ENCODE measurements at regions not wholly inside any gene's neighbourhood (a gene's known extent, or its start where the extent isn't known, plus 50 kb on each side); places are given as distances from the start of the nearest gene placed in this dataset.

DNA sequence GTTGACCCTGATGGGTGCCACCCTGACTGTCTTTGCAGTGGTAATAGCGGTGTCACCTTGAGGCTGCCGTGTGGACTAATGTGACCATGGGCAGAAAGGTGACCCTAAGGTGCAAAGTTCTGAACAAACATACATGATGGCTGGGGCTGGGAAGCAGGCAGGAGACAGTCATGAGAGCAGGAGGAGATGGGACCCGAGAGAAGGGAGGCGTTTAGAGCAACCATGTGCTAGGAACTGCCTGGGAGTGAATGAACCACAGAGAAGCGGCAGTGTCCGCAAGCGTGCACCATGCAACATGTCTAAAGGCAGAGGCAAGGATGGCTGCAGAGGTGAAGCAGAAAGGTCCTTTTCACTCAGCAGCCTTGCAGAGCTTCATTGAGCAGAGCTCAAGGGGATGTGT lies 113.1 kb upstream of the GDF10 start:
- DNase-seq (ENCODE audit: low read depth in 2 of 3, low spot score in 1 of 3), result no peak

GRCh38 chr10:47187592-47187991 lies 112.4 kb upstream of the GDF10 start:
- DNase-seq (ENCODE audit: low read depth in 2 of 3, low spot score in 1 of 3), result no peak

- DNase-seq (ENCODE audit: low read depth in 2 of 3, low spot score in 1 of 3), result no peak
These were observed 111.8 kb upstream of the GDF10 start for GRCh38 chr10:47188156-47188555.

DNA sequence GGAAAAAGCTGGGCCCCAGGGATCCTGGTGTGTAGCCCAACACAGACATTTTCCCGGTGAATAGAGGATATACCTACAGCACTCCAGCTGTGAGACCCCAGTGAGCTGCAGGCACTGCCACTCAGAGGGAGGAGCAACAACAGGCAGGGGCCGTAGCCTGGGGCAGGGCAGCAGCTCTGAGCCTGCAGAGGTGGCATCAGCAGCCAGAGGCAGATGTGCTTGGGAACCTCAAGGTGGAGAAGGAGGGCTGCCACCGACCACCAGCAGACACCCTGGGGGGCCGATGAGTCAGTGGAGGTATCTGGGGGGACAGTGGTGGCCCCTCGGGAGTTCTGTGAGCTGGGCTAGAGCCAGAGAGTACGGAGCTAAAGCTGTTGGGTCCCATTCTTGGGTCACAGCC lies 110.2 kb upstream of the GDF10 start:
- DNase-seq (ENCODE audit: low read depth in 2 of 3, low spot score in 1 of 3), result no peak

- DNase-seq (ENCODE audit: low read depth in 2 of 3, low spot score in 1 of 3), result no peak
These were observed 109.7 kb upstream of the GDF10 start for GRCh38 chr10:47190301-47190700.

GRCh38 chr10:47190802-47191450 lies 109.1 kb upstream of the GDF10 start:
- no peak for DNase-seq (ENCODE audit: low read depth in 2 of 3, low spot score in 1 of 3)

DNA sequence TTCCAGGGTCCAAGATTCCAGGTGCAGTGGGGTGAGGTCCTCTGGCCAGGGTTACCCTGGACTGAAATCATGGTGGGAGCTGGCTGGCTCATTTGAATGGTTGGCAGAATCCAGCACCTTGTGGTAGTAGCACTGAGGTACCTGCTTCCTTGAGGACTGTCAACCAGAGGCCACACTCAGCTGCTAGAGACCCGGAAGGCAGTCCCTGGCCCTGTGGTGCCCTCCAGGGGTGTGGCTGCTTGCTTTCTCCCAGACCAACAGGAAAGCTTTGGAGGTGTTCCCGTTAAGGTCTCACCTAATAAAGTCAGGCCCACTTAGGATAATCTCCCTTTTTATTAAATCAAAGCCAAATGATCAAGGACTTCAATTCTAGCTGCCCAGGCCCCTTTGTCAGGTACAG lies 107.7 kb upstream of the GDF10 start:
- DNase-seq (ENCODE audit: low read depth in 2 of 3, low spot score in 1 of 3), result no peak

DNA sequence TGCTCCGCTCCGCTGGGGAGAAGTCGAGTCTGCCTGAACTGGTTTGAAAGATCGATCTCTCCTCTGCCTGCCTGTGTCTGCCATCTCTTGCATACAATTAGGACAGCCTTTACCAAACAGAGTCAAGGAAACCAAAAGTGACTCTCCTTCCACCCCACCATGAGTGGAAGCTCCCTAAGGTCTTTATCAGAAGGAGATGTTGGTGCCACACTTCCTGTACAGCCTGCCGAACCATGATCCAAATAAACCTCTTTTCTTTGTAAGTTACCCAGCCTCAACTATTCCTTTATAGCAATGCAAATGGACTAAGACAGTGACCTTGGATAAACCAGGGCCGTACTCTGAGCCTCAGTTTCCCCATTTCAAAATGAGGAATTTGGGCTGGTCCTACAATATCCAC lies 106.3 kb upstream of the GDF10 start:
- no peak for DNase-seq (ENCODE audit: low read depth in 2 of 3, low spot score in 1 of 3)

- DNase-seq (ENCODE audit: low read depth in 2 of 3, low spot score in 1 of 3), result peak in 2 of 3 donors; percentile 15 to 29
These were observed 104.6 kb upstream of the GDF10 start for GRCh38 chr10:47195274-47195885.

DNA sequence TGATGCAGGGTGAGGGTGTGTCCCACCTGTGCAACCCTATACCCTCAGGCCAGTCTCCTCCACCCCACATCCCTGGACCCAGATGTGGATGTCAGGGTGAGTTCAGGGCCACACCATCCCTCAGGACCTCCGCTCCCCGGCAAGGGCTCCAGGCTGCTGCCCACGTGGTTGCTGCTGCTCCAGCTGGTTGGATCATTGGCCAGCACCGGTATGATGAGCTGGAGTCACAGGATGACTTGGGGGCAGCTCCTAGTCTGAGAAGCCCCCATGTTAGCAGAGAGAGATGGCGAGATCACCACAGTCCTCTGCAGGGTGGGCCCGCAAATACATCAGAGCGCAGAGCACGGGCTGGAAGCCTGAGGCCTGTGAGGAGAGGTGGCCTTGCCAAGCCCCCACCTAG lies 103.3 kb upstream of the GDF10 start:
- DNase-seq (ENCODE audit: low read depth in 2 of 3, low spot score in 1 of 3), result no peak

GRCh38 chr10:47198221-47198620 lies 101.8 kb upstream of the GDF10 start:
- no peak for DNase-seq (ENCODE audit: low read depth in 2 of 3, low spot score in 1 of 3)

GRCh38 chr10:47205192-47205591 lies 94.8 kb upstream of the GDF10 start:
- DNase-seq (ENCODE audit: low read depth in 2 of 3, low spot score in 1 of 3), result no peak

GRCh38 chr10:47206449-47207280 lies 93.3 kb upstream of the GDF10 start:
- DNase-seq (ENCODE audit: low read depth in 2 of 3, low spot score in 1 of 3), result no peak

- peak in 1 of 3 donors; percentile 6 for DNase-seq (ENCODE audit: low read depth in 2 of 3, low spot score in 1 of 3)
These were observed 92.7 kb upstream of the GDF10 start for GRCh38 chr10:47207281-47207615.

GRCh38 chr10:47207894-47208469 lies 92.0 kb upstream of the GDF10 start:
- no peak for DNase-seq (ENCODE audit: low read depth in 2 of 3, low spot score in 1 of 3)

- DNase-seq (ENCODE audit: low read depth in 2 of 3, low spot score in 1 of 3), result no peak
These were observed 90.5 kb upstream of the GDF10 start for GRCh38 chr10:47209466-47209865.

- DNase-seq (ENCODE audit: low read depth in 2 of 3, low spot score in 1 of 3), result no peak
These were observed 85.5 kb upstream of the GDF10 start for GRCh38 chr10:47214520-47214919.

- DNase-seq (ENCODE audit: low read depth in 2 of 3, low spot score in 1 of 3), result no peak
These were observed 82.9 kb upstream of the GDF10 start for GRCh38 chr10:47217113-47217512.

GRCh38 chr10:47218803-47219202 lies 81.2 kb upstream of the GDF10 start:
- no peak for DNase-seq (ENCODE audit: low read depth in 2 of 3, low spot score in 1 of 3)

DNA sequence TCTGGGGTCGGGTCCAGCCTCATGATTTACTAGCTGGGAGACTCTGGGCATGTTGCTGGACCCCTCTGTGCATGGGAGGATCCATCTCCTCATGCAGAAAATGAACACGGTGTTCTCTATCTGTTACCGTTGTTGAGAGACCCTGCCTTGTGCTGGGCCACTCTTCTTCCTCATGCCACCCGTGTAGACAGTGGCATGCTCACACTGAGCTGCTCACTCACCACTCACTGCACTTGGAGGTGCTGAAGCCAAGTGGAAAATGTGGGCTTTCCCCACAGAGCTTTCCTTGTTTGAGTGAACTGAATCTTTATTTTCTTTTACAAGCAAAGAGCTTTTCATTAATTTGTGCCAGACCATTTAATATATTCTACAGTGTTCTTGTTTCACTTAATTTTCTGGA lies 77.5 kb upstream of the GDF10 start:
- no peak for DNase-seq (ENCODE audit: low read depth in 2 of 3, low spot score in 1 of 3)

DNA sequence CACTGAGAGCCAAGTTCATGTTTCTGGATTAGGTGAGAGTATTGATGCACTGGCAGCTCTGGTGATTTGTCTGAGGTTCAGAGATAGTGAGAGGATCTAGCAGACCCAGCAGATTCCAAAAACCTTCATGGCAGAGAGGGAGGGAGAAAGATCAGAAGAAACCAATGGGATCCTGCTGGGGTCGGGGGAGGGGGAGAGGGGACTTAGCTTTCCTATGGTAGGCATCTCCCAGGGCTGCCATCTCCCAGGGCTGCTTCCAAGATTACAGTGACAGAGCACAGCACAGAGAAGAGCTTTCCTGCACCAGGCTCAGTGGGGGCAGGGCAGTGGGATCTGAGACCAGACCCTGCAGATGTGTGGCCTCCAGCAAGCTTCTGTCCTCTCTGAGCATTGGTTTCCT lies 76.8 kb upstream of the GDF10 start:
- DNase-seq (ENCODE audit: low read depth in 2 of 3, low spot score in 1 of 3), result no peak

GRCh38 chr10:47224546-47225218 lies 75.3 kb upstream of the GDF10 start:
- DNase-seq (ENCODE audit: low read depth in 2 of 3, low spot score in 1 of 3), result no peak
